Endothelial cell of umbilical vein (primary cell): ENCODE measurements at regions not wholly inside any gene's neighbourhood (a gene's known extent, or its start where the extent isn't known, plus 50 kb on each side); places are given as distances from the start of the nearest gene placed in this dataset.

ENCODE experiments used
- FOS ChIP-seq: IDR thresholded peaks from 2 replicates; pipeline ENCODE4 v1.6.1; 2011; ENCODE audit warnings: mild to moderate bottlenecking, low read length, moderate library complexity, borderline replicate concordance; ENCODE audit not compliant: insufficient read depth
- GATA2 ChIP-seq: IDR thresholded peaks from 2 replicates; pipeline ENCODE4 v1.7.0; 2011; ENCODE audit warnings: low read depth, mild to moderate bottlenecking, moderate library complexity, mixed read lengths, low read length; ENCODE audit not compliant: insufficient read length, insufficient read depth
- POLR2A ChIP-seq: IDR thresholded peaks from 2 replicates; pipeline ENCODE4 v1.6.1; 2012; ENCODE audit warnings: low read depth, mild to moderate bottlenecking, control low read depth, low read length
- POLR2AphosphoS5 ChIP-seq: IDR thresholded peaks from 2 replicates; pipeline ENCODE4 v1.6.1; 2012; ENCODE audit warnings: low read depth, mild to moderate bottlenecking, control low read depth, low read length, moderate library complexity; ENCODE audit not compliant: insufficient read depth
- TF ChIP-seq, protein P1 (sequence below), 2 donors: IDR thresholded peaks; 1 replicate in 1 of 2; 2 replicates in 1 of 2; pipeline ENCODE4 v1.5.1; 2011; ENCODE audit warnings: low read length in 2 of 2, mild to moderate bottlenecking in 2 of 2, moderate library complexity in 2 of 2, control low read depth in 1 of 2, inconsistent platforms in 1 of 2, low read depth in 1 of 2; ENCODE audit not compliant: insufficient read depth in 1 of 2; ENCODE audit errors: extremely low read depth in 1 of 2
- TF ChIP-seq, protein P2 (sequence below): IDR thresholded peaks from 2 replicates; pipeline ENCODE4 v1.6.1; 2011; ENCODE audit not compliant: insufficient read depth, insufficient read length

DNA sequence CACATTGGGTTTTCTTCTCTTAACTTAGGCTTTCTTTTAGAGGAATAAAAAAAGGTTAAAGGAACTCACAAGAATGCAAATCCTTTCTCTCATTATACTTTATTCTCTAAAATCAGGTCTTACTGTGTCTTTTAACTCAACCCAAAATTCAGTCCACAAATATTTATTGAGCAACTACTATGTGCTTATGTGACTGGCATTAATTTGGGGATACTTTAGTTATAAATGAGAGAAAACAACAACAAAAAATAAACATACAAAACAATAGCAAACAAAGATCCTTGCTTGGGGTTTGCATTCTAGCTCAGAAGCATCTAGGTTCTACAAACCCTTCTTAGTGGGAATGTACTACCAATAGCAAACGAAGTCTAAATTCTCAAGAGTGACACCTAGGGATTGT lies 266.2 kb downstream of the UTRN start:
- no peak for TF ChIP-seq POLR2A
- TF ChIP-seq, protein P1, sequence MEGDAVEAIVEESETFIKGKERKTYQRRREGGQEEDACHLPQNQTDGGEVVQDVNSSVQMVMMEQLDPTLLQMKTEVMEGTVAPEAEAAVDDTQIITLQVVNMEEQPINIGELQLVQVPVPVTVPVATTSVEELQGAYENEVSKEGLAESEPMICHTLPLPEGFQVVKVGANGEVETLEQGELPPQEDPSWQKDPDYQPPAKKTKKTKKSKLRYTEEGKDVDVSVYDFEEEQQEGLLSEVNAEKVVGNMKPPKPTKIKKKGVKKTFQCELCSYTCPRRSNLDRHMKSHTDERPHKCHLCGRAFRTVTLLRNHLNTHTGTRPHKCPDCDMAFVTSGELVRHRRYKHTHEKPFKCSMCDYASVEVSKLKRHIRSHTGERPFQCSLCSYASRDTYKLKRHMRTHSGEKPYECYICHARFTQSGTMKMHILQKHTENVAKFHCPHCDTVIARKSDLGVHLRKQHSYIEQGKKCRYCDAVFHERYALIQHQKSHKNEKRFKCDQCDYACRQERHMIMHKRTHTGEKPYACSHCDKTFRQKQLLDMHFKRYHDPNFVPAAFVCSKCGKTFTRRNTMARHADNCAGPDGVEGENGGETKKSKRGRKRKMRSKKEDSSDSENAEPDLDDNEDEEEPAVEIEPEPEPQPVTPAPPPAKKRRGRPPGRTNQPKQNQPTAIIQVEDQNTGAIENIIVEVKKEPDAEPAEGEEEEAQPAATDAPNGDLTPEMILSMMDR (IDR thresholded peaks at IDR 0.05; ENCODE audit: extremely low read depth in 1 of 2, insufficient read depth in 1 of 2, low read depth in 1 of 2, low read length in 2 of 2): no peak
- TF ChIP-seq POLR2AphosphoS5: no peak
- TF ChIP-seq, protein P2, sequence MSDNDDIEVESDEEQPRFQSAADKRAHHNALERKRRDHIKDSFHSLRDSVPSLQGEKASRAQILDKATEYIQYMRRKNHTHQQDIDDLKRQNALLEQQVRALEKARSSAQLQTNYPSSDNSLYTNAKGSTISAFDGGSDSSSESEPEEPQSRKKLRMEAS: no peak
- TF ChIP-seq GATA2: no peak
- no peak for TF ChIP-seq FOS
